Activated gamma-delta T cell treated with Interleukin-2 at 50 U/mL for 16 hours (primary cell): ENCODE measurements at regions not wholly inside any gene's neighbourhood (a gene's known extent, or its start where the extent isn't known, plus 50 kb on each side); places are given as distances from the start of the nearest gene placed in this dataset.
"Not testable (repeated sequence)": the region's sequence is repeated elsewhere in the genome, so short reads cannot be mapped to it uniquely, and the experiment has no call there.

Experiments
- DNase-seq: peaks from one replicate; pipeline ENCODE4 v3.0.0-alpha.2; 2020

GRCh38 chr2:185526161-185526560, 212.4 kb upstream of the FSIP2 start:
- no peak for DNase-seq

GRCh38 chr2:185531721-185532120, 206.9 kb upstream of the FSIP2 start:
- no peak for DNase-seq

DNA sequence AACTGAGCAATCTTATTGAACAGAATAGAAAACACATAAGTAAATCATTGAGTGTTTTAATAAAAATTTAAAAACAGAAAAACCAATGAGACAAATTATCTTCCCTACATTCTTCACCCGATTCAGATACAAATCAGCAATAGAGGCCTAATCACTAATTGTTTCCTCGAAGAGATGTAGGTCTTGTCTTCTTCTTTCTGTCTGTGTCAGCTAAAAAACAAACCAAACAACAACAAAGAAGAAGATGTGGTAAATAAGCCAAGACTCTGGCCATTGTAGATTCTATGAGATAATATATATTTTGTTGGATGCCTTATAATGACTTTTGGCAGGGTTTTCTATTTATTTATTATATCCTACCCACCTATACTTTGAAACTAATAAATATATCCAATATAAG, 200.9 kb upstream of the FSIP2 start:
- DNase-seq, result no peak

- DNase-seq, result no peak
These were observed 171.4 kb upstream of the FSIP2 start for GRCh38 chr2:185567196-185567595.

GRCh38 chr2:185567940-185568339, 170.7 kb upstream of the FSIP2 start:
- DNase-seq, result no peak

DNA sequence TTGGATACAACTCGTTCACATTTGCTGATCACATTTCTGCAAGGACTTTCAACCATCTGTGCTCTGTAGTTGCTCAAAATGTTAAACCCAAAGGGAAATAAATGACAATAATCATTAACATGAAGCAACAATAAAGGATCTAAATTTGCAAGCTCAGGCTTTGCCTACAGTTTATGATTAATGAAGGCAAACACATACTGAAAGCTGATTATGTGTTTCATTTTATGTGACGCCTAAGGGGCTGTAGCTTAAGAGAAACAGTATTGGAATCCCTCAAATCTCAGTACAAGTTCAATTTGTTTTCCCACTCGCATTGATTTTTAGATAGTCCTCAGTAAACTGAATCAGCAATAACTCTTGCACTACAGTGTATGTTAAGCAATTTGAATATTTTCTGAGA, 160.3 kb upstream of the FSIP2 start:
- DNase-seq, result no peak

DNA sequence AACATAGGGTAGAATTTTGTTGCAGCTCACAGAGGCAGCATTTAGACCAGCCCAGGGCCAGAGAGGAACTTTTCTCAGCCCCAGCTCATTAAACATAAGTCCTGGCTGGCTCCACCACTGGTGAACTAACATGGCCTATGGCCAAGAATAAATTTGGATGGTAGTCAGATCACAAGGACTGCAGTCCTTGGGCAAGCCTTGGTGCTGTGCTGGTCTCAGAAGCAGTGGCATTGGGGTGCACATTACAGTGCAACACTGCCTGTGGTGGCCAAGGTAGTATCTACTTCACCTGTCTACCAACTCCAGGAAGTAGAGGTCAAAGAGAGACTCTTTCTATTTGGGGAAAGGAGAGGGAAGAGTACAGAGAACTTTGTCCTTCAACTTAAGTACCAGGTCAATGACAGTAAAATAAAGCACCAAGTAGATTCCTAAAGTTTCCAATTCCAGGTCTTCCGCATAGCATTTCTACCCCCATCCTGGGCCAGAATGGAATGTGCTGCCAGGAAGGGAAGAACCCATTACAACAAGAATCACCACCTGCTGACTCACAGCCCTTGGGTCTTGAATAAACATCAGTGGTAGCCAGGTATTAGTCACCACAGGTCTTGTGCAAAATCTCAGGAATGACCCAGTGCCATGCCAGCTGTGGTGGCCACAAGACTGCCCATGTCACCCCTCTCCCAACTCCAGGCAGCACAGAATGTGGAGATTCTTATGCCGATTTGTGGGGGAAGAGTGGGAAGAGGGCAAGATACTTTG, 155.4 kb upstream of the FSIP2 start:
- no peak for DNase-seq

DNA sequence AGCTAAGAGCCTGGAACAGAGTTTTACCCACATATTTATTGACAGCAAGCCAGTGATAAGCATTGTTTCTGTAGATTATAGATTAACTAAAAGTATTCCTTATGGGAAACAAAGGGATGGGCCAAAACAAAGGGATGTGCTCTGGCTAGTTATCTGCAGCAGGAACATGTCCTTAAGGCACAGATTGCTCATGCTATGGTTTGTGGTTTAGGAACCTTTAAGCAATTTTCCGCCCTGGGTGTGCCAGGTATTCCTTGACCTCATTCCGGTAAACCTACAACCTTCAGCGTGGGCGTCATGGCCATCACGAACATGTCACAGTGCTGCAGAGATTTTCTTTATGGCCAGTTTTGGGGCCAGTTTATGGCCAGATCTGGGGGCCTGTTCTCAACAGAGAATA, 153.4 kb upstream of the FSIP2 start:
- DNase-seq, result not testable (repeated sequence)

DNA sequence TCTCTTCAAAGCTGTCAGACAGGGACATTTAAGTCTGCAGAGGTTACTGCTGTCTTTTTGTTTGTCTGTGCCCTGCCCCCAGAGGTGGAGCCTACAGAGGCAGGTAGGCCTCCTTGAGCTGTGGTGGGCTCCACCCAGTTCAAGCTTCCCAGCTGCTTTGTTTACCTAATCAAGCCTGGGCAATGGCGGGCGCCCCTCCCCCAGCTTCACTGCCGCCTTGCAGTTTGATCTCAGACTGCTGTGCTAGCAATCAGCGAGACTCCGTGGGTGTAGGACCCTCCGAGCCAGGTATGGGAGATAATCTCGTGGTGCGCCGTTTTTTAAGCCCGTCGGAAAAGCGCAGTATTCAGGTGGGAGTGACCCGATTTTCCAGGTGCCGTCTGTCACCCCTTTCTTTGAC, 147.3 kb upstream of the FSIP2 start:
- DNase-seq, result not testable (repeated sequence)

DNA sequence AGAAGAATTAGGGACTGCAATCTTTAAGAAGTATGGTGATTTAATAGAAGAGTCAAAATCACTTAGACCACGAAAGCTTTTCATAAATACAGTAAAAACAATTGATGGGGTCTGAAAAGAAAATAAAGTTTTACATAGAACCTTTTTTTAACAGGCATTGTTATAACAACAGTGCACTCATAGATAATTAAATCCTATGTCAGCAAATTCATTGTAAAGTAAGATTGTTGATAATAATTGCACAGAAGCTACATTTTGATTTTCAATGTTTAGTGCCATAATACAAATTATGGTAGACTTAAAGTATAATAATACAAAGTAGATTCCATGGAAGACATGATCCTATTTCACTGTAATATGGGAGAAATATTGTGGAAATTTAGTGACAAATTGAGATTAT, 130.7 kb upstream of the FSIP2 start:
- no peak for DNase-seq

DNA sequence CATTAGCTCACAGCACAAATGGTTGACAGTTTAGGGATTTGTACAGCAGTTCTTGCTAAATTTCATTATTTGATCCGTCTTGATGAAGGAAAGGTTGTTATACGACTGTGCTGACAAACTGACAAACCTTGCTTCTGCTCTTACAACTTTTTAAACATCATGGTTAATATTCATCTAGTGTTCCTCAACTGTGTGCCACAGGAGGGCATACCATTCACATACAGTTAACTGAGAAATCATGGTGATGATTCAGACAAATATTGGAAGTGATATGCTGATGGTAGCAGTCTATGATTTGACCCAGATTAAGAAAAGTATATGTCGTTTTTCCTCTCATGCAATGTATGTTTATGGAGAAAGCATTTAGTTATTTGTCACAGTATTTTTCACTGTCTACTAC, 129.8 kb upstream of the FSIP2 start:
- no peak for DNase-seq

DNA sequence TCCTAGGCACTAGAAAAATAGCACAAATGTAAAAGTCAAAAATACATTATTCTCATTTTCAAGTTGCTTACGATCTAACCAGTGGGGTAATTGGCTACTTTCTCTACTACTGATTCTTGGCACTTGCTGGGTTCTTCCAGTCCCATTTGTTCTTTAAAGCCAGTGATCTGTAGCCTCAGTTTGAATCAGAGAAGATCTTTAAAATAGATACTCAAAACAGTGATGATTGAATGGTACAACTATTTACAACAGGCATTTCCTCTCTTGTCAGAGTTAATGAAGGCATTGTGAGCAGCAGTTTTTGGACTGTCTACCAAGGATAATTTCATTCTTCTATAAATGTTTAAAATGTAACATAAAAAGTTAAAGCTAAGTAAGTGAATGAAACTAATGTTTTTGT, 128.3 kb upstream of the FSIP2 start:
- no peak for DNase-seq

DNA sequence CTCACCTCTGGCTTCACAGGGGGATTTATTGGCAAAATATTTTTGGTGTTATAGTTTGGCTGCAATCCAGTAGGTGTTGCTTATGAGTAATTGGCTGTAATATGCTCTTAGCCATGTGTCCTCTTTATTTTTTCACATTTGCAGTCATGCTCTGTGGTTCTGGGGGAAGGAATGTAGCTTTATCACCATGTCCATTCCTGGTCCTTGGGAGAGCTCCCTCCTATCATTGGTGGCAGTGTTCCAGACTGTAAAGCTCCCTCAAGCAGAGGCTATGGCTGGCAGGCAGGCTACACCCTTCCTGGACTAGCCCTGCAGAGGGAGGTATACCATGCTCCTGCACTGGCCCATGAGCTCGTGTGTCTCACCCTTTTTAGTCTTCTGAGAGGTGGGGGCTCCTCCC, 120.0 kb upstream of the FSIP2 start:
- no peak for DNase-seq

GRCh38 chr2:185625604-185626003, 113.0 kb upstream of the FSIP2 start:
- DNase-seq, result no peak

GRCh38 chr2:185628985-185629384, 109.6 kb upstream of the FSIP2 start:
- DNase-seq, result no peak

DNA sequence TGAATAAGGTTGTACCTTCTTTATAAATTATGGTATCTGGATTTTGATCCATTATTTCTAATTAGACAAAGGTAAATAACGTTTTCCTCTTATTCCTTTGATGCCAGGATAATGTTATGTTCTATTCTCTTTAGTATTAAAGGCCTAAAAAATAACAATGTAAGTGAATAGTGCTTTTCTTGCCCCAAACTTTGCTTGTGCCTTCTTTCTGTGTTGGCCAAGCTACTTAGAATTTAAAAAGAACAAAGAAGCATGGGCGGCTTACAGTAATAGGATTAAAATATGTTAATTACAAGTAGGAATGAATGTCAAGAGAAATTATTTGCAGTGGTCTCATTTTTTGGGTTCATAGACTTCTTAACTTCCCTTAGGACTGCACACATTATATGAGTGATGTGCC, 105.0 kb upstream of the FSIP2 start:
- no peak for DNase-seq

DNA sequence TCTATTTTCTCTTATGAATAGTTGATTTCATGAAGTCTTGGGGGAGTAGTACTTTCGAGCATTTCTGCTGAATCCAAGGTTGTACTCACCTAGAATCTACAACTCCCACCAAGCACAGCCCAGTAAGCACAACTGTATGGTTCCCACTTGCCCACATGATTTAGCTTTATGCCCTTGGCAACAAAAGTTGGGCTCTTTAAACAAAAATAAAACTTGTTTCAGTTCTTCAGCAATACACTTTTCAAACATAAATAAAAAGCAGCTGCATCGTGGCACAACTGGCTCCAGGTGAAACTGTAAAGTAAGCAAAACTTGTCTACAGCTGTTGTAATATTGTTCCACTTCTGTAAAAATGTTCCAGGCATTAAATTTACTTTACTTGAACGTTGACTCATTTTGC, 99.8 kb upstream of the FSIP2 start:
- DNase-seq, result no peak

DNA sequence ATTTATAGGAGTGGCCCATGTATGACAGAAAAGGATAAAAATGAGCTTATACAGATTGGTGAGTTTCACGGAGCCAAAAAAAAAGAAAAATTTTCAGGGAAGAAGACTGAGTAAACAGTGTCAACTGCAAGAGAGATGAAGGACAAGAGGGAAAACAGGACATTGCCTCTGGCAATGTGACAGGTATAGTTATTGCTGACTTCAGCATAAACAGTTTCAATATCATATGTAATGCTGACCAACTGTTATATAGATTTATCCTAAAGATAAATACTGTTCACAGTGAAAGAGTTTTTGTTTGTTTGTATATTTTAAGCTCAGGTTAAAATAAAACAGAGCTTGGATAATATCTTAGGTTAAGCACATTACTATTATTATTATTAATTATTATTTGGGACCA, 98.0 kb upstream of the FSIP2 start:
- no peak for DNase-seq

DNA sequence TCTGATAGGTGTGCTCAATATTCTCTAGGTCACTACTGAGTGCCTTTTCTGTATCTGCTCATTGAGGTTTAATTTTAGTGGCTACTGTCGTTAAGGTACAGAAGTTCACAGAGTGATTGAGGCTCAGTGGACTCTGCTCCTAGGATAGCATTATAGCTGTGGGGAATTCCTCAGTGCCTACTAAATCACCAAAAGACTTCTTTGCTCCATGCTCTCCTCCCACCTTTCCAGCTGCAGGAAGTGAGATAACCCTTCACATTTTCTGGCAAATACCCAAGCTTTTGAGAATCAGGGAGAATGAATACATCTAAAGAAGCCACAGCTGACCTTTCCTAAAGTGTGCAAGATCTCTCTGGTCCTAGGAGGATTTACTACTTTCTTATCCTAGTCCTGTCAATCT, 95.2 kb upstream of the FSIP2 start:
- no peak for DNase-seq

- no peak for DNase-seq
These were observed 93.8 kb upstream of the FSIP2 start for GRCh38 chr2:185644828-185645227.

GRCh38 chr2:185645529-185645928, 93.1 kb upstream of the FSIP2 start:
- no peak for DNase-seq

DNA sequence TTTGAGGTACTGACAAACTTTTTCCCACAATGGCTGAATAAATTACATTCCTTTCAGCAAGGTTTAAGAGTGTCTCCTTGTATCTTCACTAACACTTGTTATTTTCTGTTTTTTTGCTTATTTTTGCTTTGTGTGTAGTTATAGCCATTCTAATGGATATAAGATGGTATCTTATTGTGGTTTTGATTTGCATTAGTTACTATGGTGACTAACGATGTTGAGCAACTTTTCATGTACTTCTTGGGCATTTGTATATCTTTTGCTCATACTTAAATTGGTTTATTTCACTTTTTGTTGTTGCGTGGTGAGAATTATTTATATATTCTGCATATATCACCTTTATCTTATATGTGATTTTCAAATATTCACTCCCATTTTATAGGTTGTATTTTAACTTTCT, 79.9 kb upstream of the FSIP2 start:
- DNase-seq, result no peak

- no peak for DNase-seq
These were observed 74.8 kb upstream of the FSIP2 start for GRCh38 chr2:185663811-185664210.

DNA sequence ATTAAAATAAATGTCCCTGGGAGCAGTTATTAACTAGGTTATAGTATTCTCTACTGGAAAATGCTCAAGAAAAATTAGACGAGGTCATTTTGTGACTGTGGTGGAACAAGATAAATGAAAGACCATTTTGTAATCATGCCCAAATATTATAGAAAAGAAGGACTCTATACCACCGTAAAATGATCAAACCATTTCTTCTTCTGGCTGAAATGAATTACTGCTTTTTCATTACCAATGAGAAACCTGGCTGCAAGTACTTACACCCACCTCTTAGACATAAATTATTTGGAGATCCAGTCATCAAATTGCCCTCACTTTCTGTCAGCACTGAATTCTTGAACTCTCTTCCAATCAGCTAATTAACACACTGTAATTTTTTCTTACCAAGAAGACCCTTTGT, 74.2 kb upstream of the FSIP2 start:
- DNase-seq, result no peak

- no peak for DNase-seq
These were observed 73.3 kb upstream of the FSIP2 start for GRCh38 chr2:185665251-185665814.
